Hypothalamus (tissue), 51 donors: ENCODE measurements at regions not wholly inside any gene's neighbourhood (a gene's known extent, or its start where the extent isn't known, plus 50 kb on each side); places are given as distances from the start of the nearest gene placed in this dataset.

ENCODE experiments used
- DNase-seq, 51 donors: peaks; one replicate each; lab custom pipeline; 2025; lab: John Stamatoyannopoulos, UW

- DNase-seq: no peak
These were observed 57.7 kb upstream of the PDE4B start for GRCh38 chr1:65734979-65735378.

GRCh38 chr1:65741993-65742392 is 50.7 kb upstream of the PDE4B start:
- no peak for DNase-seq
